Liver (tissue), 8 donors: ENCODE measurements at regions not wholly inside any gene's neighbourhood (a gene's known extent, or its start where the extent isn't known, plus 50 kb on each side); places are given as distances from the start of the nearest gene placed in this dataset.
A peak's percentile ranks its signal among the peaks of the same experiment; 100 is the strongest.

Experiments
- DNase-seq: peaks from one replicate; pipeline ENCODE4 v3.0.0-alpha.2; 2017; ENCODE audit warnings: low spot score
- H3K27ac ChIP-seq, 2 donors: one replicate each; pipeline ENCODE4 v1.7.0; 2013; ENCODE audit warnings: inconsistent platforms in 2 of 2, low read length in 2 of 2, control low read depth in 1 of 2, low read depth in 1 of 2, mild to moderate bottlenecking in 1 of 2
- H3K27me3 ChIP-seq, 4 donors: one replicate each; pipeline versions ENCODE4 v1.6.1 to v1.7.0; 2013; ENCODE audit warnings: low read length in 3 of 4, inconsistent platforms in 1 of 4, mild to moderate bottlenecking in 1 of 4, moderate library complexity in 1 of 4; ENCODE audit not compliant: control insufficient read depth in 4 of 4, insufficient read depth in 4 of 4
- H3K36me3 ChIP-seq, 4 donors: one replicate each; pipeline versions ENCODE4 v1.6.1 to v1.7.0; 2013; ENCODE audit warnings: low read length in 3 of 4, mild to moderate bottlenecking in 3 of 4, low read depth in 1 of 4, moderate library complexity in 1 of 4; ENCODE audit not compliant: control insufficient read depth in 4 of 4, insufficient read depth in 3 of 4
- H3K4me1 ChIP-seq, 4 donors: one replicate each; pipeline versions ENCODE4 v1.6.1 to v1.7.0; 2013; ENCODE audit warnings: low read length in 3 of 4, mild to moderate bottlenecking in 3 of 4, moderate library complexity in 1 of 4; ENCODE audit not compliant: control insufficient read depth in 4 of 4, insufficient read depth in 4 of 4
- H3K4me3 ChIP-seq, 3 donors: one replicate each; pipeline versions ENCODE4 v1.6.1 to v1.7.0; 2013; ENCODE audit warnings: low read length in 3 of 3, control low read depth in 1 of 3, low read depth in 1 of 3, mild to moderate bottlenecking in 1 of 3
- H3K9ac ChIP-seq, 2 donors: one replicate each; pipeline ENCODE4 v1.7.0; 2013; ENCODE audit warnings: low read length in 2 of 2, mild to moderate bottlenecking in 2 of 2, moderate library complexity in 2 of 2, control low read depth in 1 of 2, low read depth in 1 of 2
- H3K9me3 ChIP-seq, 4 donors: one replicate each; pipeline versions ENCODE4 v1.6.1 to v1.7.0; 2013; ENCODE audit warnings: low read length in 3 of 4; ENCODE audit not compliant: control insufficient read depth in 4 of 4
- ATF3 ChIP-seq: IDR thresholded peaks from 2 replicates; pipeline ENCODE4 v1.6.1; 2016; ENCODE audit warnings: antibody characterized with exemption
- CTCF ChIP-seq: fragments of 150-350 bp; IDR thresholded peaks from 2 replicates; pipeline ENCODE4 v1.5.1; 2017; ENCODE audit warnings: improper control_type of control experiment, low read depth, low read length; ENCODE audit not compliant: missing input control
- EGR1 ChIP-seq, 2 donors: IDR thresholded peaks; 2 replicates each; pipeline ENCODE4 v1.6.1; 2016 to 2018; ENCODE audit warnings: antibody characterized with exemption in 2 of 2, low read depth in 2 of 2
- FOXA1 ChIP-seq: IDR thresholded peaks from 2 replicates; pipeline ENCODE4 v1.6.1; 2016; ENCODE audit warnings: antibody characterized with exemption
- FOXA2 ChIP-seq: IDR thresholded peaks from 2 replicates; pipeline ENCODE4 v1.6.1; 2016; ENCODE audit warnings: antibody characterized with exemption
- GABPA ChIP-seq, 2 donors: IDR thresholded peaks in 1 of 2; conservative IDR thresholded peaks in 1 of 2; 2 replicates each; pipeline ENCODE4 v1.6.1; 2016; ENCODE audit warnings: antibody characterized with exemption in 2 of 2, mild to moderate bottlenecking in 1 of 2, moderate library complexity in 1 of 2
- HNF4A ChIP-seq, 2 donors: conservative IDR thresholded peaks; 2 replicates each; pipeline ENCODE4 v1.6.1; 2016; ENCODE audit warnings: antibody characterized with exemption in 2 of 2, mild to moderate bottlenecking in 2 of 2
- HNF4G ChIP-seq: IDR thresholded peaks from 2 replicates; pipeline ENCODE4 v1.6.1; 2016; ENCODE audit warnings: antibody characterized with exemption
- JUND ChIP-seq, 2 donors: IDR thresholded peaks; 2 replicates each; pipeline ENCODE4 v1.6.1; 2016; ENCODE audit warnings: antibody characterized with exemption in 2 of 2
- NR2F2 ChIP-seq: IDR thresholded peaks from 2 replicates; pipeline ENCODE4 v1.6.1; 2016; ENCODE audit warnings: antibody characterized with exemption
- RAD21 ChIP-seq, 2 donors: IDR thresholded peaks; 2 replicates each; pipeline ENCODE4 v1.6.1; 2016; ENCODE audit warnings: antibody characterized with exemption in 2 of 2, mild to moderate bottlenecking in 2 of 2
- RXRA ChIP-seq, 2 donors: IDR thresholded peaks; 2 replicates each; pipeline ENCODE4 v1.6.1; 2017 to 2018; ENCODE audit warnings: antibody characterized with exemption in 2 of 2, mild to moderate bottlenecking in 1 of 2
- SP1 ChIP-seq: IDR thresholded peaks from 2 replicates; pipeline ENCODE4 v1.6.1; 2018; ENCODE audit warnings: antibody characterized with exemption, mild to moderate bottlenecking
- TAF1 ChIP-seq: conservative IDR thresholded peaks from 2 replicates; pipeline ENCODE4 v1.6.1; 2016; ENCODE audit warnings: antibody characterized with exemption, mild to moderate bottlenecking
- YY1 ChIP-seq: IDR thresholded peaks from 2 replicates; pipeline ENCODE4 v1.6.1; 2016; ENCODE audit warnings: antibody characterized with exemption, mild to moderate bottlenecking
- ZBTB33 ChIP-seq: IDR thresholded peaks from 2 replicates; pipeline ENCODE4 v1.6.1; 2016; ENCODE audit warnings: antibody characterized with exemption
- WGBS: extraction: QIAGEN DNeasy Blood & Tissue Kit; methylation state at CpG from one replicate; pipeline ENCODE4 v1.1.7; 2013; 5-methylcytosine and 5-hydroxymethylcytosine counted together
- TF ChIP-seq, protein P1 (sequence below): IDR thresholded peaks from 2 replicates; pipeline ENCODE4 v1.6.1; 2016; ENCODE audit warnings: antibody characterized with exemption, mild to moderate bottlenecking
- TF ChIP-seq, protein P2 (sequence below): IDR thresholded peaks from 2 replicates; pipeline ENCODE4 v1.6.1; 2016; ENCODE audit warnings: antibody characterized with exemption
- donor health status: healthy.
- donor health status: healthy.
- donor health status: healthy.
- donor health status: healthy.
- donor health status: healthy.

- TF ChIP-seq, protein P1, sequence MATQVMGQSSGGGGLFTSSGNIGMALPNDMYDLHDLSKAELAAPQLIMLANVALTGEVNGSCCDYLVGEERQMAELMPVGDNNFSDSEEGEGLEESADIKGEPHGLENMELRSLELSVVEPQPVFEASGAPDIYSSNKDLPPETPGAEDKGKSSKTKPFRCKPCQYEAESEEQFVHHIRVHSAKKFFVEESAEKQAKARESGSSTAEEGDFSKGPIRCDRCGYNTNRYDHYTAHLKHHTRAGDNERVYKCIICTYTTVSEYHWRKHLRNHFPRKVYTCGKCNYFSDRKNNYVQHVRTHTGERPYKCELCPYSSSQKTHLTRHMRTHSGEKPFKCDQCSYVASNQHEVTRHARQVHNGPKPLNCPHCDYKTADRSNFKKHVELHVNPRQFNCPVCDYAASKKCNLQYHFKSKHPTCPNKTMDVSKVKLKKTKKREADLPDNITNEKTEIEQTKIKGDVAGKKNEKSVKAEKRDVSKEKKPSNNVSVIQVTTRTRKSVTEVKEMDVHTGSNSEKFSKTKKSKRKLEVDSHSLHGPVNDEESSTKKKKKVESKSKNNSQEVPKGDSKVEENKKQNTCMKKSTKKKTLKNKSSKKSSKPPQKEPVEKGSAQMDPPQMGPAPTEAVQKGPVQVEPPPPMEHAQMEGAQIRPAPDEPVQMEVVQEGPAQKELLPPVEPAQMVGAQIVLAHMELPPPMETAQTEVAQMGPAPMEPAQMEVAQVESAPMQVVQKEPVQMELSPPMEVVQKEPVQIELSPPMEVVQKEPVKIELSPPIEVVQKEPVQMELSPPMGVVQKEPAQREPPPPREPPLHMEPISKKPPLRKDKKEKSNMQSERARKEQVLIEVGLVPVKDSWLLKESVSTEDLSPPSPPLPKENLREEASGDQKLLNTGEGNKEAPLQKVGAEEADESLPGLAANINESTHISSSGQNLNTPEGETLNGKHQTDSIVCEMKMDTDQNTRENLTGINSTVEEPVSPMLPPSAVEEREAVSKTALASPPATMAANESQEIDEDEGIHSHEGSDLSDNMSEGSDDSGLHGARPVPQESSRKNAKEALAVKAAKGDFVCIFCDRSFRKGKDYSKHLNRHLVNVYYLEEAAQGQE, result peak; percentile 54
- TF ChIP-seq, protein P2, sequence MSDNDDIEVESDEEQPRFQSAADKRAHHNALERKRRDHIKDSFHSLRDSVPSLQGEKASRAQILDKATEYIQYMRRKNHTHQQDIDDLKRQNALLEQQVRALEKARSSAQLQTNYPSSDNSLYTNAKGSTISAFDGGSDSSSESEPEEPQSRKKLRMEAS, result peak; percentile 83
- TF ChIP-seq HNF4A (conservative IDR thresholded peaks at IDR 0.05), result peak; percentile 70 to 83
- peak; percentile 16 for TF ChIP-seq HNF4G
- no peak for TF ChIP-seq NR2F2
- peak; percentile 82 for TF ChIP-seq SP1
These were observed 141.1 kb downstream of the TOMM20 start (continued) for GRCh38 chr1:234987415-234988154.

DNA sequence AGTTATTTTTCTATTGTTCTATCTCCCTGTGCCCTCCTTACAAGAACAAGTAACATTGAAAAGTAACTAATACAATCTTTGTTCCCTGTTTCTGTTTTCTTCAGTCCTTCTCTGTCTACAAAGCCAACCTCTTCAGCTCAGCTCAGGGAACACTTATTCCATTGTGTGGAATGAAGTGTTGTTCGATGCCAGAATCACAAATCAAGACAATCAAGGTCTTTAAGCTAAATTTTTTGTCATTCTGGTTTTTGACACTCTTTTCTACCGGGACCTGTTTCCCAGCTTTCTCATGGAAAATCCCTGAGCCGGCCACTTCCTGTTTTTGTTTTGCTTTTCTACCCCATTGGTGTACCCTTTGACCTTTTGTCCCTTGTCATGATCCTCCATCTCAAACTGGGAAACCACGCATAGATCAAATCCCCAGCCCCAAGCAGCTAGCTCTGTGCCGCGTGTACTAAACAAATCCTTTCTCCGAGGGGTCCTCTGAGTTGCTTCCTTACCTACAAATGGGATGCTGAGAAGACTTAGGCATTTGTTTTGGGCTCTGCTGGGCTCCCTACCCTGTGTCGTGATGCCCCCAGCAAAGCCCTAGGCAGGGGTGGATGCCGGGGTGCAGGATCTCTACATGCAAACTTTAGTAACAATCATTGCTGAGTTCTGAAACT lies 141.8 kb downstream of the TOMM20 start:
- WGBS, result 55% methylated on average over 9 of the region's 9 CpGs
- H3K27ac ChIP-seq, result peak overlapping the region; percentile 91 to 95
- TF ChIP-seq TAF1 (no peak), ZBTB33 (no peak), EGR1 (IDR thresholded peaks at IDR 0.05; ENCODE audit: low read depth in 2 of 2) (peak in 1 of 2 donors; percentile 47), JUND (IDR thresholded peaks at IDR 0.05) (no peak), RXRA (IDR thresholded peaks at IDR 0.05) (no peak), FOXA2 (no peak), GABPA (IDR thresholded peaks at IDR 0.05 in 1 of 2, conservative IDR thresholded peaks at IDR 0.05 in 1 of 2) (peak in 1 of 2 donors; percentile 25), HNF4A (conservative IDR thresholded peaks at IDR 0.05) (no peak), YY1 (no peak), RAD21 (IDR thresholded peaks at IDR 0.05) (no peak), SP1 (no peak), CTCF (no peak), NR2F2 (peak; percentile 97), ATF3 (no peak), FOXA1 (no peak), HNF4G (no peak)
- TF ChIP-seq, protein P1, result no peak
- TF ChIP-seq, protein P2, result no peak
- peaks cover 8 to 19% (median 13%) of the 10 kb centered on the region in 4 donors for H3K4me1 ChIP-seq
- H3K9me3 ChIP-seq, result no peaks in the 10 kb centered on the region
- no peak for DNase-seq
- no peaks in the 10 kb centered on the region for H3K27me3 ChIP-seq
- no peak overlapping the region for H3K4me3 ChIP-seq
- H3K36me3 ChIP-seq, result no peaks in the 10 kb centered on the region
- peak overlapping the region; percentile 40 to 94 for H3K9ac ChIP-seq
